ENCODE measurements at regions not wholly inside any gene's neighbourhood (a gene's known extent, or its start where the extent isn't known, plus 50 kb on each side); places are given as distances from the start of the nearest gene placed in this dataset.

DNA sequence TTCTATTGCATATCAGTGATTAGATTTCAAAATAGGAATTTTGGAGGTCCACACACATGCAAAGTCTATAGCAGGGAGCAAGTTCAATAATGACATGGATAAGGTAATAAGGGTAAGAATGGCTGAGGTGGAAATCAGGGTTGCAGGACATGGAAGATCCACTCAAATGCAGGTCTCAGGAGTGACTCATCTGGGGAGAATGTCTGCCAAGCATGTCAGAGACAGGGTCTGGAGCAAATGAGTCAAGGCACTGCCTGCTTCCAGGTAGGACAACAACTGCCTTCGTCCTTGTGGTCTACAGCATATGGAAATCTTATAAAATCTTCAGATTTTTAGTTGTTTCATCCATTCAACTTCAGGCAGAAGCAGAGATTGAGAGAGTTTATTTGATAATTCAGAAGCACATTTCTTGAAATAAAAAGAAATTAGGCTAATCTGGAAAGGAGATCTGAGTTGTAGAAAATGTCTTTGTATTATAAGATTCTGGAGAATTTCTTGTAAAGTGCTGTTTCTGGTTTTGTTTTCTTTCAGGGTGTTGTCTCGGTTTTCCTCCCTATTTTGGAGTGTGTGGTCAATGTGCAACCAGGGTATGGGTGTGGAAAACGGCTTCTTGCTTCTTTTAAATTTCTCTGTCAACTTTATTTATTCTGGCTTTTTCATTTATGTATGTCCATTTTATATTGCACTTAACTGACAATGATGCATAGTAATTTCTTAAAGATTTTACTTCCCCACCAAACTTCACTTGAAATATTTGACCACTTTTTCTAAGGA is 748.8 kb downstream of the LIG4 start:
- DNase-seq (ENCODE audit: low read depth), result no peak

GRCh38 chr13:107462501-107462900 is 752.8 kb downstream of the LIG4 start:
- DNase-seq (ENCODE audit: low read depth), result no peak

DNA sequence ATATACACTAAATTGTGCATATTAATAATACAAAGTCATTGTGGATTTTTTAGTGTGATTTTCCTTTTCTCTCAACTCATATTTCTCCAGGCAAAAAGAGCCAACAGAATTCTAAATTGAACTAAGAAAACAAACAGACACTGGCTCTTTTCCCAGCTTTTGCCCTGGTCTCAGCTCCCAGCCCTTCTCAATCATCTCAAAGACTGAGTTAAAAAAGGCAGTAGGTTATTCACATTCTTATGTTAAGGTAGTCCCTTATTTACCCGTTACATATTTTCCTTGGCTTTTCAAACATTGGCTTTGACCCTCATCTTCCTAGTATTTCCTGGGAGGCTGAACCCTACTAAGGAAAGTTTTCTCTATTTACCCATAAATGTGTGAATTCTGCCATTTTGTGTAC is 753.6 kb downstream of the LIG4 start:
- no peak for DNase-seq (ENCODE audit: low read depth)

GRCh38 chr13:107459430-107459829 is 755.9 kb downstream of the LIG4 start:
- no peak for DNase-seq (ENCODE audit: low read depth)

- no peak for DNase-seq (ENCODE audit: low read depth)
Measured at GRCh38 chr13:107458269-107458668, 757.1 kb downstream of the LIG4 start.

DNA sequence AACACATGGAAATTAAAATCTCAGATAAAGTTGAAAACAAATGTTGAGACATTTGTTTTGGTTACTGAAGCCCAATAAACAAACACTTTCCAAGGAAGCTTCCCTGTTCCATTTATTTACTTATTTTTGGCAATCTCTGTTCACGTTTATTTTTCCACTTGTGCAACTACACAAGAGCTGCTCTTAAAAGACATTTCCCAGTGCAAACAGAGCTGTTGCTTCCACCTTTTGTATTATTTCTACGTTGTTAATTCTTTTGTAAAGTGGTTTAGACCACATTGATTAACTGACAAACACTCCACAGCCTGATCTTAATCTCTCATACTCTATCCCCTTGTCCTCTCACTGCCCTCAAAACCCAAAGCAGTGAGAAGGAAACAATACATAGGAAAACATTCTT is 757.6 kb downstream of the LIG4 start:
- no peak for DNase-seq (ENCODE audit: low read depth)

DNA sequence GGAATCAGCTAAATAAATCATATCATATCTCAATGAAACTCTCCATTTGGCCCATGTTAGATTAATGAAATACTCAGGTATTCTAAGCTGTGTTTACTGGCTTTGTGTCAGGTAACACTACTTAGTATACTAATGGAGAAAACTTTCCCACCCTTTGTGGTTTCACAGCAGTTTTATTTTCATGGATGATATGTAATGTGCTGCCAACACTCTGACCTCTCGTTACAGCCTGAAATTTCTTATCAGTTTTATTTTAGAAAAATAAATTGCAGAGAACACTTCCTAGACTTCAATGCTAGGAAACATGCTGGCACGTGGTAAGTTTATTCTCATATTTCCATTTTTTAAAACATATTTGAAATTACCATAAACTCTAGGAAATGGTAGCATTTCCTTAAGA is 758.9 kb downstream of the LIG4 start:
- no peak for DNase-seq (ENCODE audit: low read depth)

DNA sequence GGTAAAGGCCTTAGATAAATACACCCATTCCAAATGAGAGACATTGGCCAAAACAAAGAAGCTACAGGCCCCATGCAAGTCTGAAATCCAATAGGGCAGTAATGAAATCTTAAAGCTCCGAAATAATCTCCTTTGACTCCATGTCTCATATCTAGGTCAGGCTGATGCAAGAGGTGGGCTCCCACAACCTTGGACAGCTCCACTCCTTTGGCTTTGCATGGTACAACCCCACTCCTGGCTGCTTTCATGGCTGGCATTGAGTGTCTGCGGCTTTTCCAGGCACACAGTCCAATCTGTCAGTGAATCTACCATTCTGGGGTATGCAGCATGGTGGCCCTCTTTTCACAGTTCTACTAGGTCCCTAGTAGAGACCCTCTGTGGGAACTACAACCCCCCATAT is 762.5 kb downstream of the LIG4 start:
- no peak for DNase-seq (ENCODE audit: low read depth)

DNA sequence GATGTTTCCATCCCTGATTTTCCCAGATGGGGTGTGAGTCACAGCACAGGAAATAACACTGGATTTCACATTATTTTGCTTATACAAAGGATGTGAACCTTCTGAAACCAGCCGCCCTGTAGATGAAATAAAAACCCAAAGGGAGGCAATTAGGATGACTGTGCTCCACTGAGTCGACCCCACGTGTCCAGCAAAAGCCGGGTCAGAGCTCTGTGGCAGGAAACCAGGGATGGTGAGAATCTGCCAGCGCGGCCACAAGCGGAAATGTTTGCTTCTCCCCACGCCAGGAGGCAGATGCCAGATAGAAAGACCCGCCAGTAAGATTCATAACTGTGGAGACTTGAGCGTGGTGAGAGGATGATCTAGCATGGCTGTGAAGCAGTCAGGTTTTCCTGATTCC is 764.4 kb downstream of the LIG4 start:
- DNase-seq (ENCODE audit: low read depth), result no peak

DNA sequence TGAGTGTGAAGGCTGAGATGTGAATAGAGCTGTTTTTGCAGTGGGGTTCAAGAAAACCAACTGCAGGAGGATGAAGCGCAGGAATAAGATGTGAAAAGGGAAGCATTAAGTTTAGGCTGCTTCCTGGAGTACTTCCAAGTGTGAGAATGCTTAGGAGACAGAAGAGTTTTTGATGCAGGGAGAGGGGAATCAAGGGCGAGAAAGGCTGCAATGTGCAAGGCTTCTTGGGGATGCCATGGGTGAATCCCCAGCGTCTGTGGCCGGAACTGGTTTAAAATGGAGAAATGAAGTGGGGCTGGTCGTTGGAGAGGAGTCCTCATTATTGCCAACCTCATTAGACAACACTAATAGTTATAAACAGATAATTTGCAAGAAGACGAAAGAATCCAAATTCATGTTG is 764.9 kb downstream of the LIG4 start:
- no peak for DNase-seq (ENCODE audit: low read depth)

- DNase-seq (ENCODE audit: low read depth), result no peak
Measured at GRCh38 chr13:107447591-107447990, 767.7 kb downstream of the LIG4 start.

- no peak for DNase-seq (ENCODE audit: low read depth)
Measured at GRCh38 chr13:107441279-107441678, 774.1 kb downstream of the LIG4 start.

GRCh38 chr13:107438251-107438650 is 777.1 kb downstream of the LIG4 start:
- DNase-seq (ENCODE audit: low read depth), result no peak

GRCh38 chr13:107434347-107434746 is 781.0 kb downstream of the LIG4 start:
- DNase-seq (ENCODE audit: low read depth), result no peak

- no peak for DNase-seq (ENCODE audit: low read depth)
Measured at GRCh38 chr13:107427536-107427935, 787.8 kb downstream of the LIG4 start.

GRCh38 chr13:107422421-107422820 is 792.9 kb downstream of the LIG4 start:
- no peak for DNase-seq (ENCODE audit: low read depth)

DNA sequence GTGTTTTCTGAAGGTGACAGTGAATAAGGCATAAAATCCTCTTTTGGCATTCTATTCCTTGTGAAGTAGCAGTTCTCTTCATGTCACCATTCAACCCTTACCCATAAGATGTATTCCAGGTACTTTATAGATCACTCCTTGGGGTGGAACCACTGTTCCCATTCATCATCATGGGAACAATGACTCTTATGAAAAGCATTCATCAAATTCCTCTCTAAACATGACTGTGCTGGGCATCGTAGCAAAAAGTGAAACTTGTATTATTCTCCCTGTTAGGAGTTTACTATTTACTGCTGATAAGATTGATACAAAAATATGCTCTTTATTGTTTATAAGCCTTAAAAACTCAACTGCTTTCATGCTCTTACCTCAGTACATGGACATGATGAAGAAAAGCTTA is 793.4 kb downstream of the LIG4 start:
- DNase-seq (ENCODE audit: low read depth), result no peak

DNA sequence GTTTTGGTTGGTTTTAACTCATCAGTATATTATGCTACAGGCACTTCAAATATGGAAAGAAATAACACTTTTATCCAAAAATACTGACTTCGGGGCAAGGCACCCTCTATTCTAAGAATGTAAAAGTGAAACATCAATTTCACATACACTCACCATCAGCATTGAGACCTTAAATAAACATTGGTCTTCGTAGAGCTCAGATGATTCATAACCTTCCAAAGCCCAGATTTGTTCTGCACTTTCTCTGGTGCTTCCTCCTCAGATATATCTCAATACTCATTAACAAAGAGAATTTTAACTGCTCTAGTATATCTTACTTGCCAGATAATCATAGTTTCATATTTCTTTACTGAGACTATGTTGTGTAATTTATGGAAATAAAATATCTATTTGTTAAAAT is 794.3 kb downstream of the LIG4 start:
- no peak for DNase-seq (ENCODE audit: low read depth)

- DNase-seq (ENCODE audit: low read depth), result no peak
Measured at GRCh38 chr13:107413005-107413404, 802.3 kb downstream of the LIG4 start.

DNA sequence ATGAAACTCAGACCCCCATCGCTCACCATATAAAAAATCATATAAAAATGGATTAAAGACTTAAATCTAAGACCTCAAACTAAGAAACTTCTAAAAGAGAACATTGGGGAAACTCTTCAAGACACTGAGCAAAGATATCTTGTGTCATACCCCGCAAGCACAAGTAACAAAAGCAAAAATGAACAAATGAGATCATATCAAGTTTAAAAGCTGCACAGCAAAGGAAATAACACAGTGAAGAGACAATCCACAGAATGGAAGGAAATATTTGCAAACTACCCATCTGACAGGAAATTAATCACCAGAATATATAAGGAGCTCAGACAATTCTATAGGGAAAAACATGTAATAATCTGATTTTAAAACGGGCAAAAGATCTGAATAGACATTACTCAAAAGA is 808.3 kb downstream of the LIG4 start:
- DNase-seq (ENCODE audit: low read depth), result no peak

DNA sequence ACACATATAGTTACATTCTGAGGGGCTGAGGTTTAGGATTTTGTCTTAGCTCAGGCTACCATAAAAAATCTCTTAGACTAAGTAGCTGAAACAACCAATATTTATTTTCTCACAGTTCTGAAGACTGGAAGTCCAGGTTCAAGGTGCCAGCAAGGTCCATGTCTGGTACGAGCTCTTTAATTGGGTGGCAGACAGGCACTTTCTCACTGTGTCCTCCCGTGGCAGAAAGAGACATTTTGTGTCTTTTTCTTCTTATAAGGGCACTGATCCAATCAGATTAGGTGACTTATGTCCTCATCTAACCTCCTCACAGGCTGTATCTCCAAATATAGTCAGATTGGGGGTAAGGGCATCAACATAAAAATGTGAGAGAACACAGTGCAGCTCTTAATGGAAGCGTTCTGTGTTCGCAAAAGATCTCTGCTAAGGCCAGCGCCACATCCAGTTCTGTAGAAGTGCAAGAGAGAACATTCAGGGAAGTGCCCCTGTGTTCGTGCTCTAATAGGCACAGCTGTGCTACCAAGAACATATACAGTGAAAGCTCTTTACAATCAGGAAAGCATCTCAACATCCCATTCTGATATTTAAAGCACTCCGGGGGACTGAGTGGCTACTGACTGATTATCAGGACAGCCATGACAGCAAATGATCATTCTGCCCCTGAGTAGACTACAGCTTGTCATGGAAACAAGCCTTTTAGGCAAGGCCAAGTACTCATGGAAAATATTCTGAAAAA is 819.2 kb downstream of the LIG4 start:
- no peak for DNase-seq (ENCODE audit: low read depth)

GRCh38 chr13:107392205-107392604 is 823.1 kb downstream of the LIG4 start:
- no peak for DNase-seq (ENCODE audit: low read depth)

DNA sequence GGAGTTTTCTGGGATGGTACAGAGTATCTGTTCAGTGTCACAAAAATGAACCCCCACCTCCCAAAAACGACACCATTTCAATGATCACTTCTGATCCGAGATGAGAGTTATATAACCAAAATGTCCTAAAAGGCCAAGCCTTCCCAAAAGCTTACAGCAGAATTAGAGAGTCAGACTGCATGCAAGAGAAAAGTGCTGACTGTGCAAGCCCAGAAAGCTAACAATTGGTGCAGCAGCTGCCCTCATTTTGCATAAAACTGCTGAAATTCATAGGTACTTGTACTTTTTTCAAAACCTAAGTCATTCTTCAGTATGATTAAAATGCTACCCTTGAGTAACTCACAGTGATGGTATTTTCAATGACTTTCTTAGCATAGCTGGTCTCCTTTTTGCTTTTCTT is 819.6 kb upstream of the ARGLU1 start:
- no peak for DNase-seq (ENCODE audit: low read depth)

Measured in stimulated activated CD4-positive, alpha-beta T cell treated with anti-CD3 and anti-CD28 coated beads, Interleukin-2, amount 100 ng/mL, for 4 hours (primary cell).